ENCODE measurements at regions not wholly inside any gene's neighbourhood (a gene's known extent, or its start where the extent isn't known, plus 50 kb on each side); places are given as distances from the start of the nearest gene placed in this dataset.

GRCh38 chr1:98179151-98179773, 258.4 kb upstream of the DPYD start:
- no peak for DNase-seq
- intact Hi-C loops (cut with micrococcal nuclease), result no loop called here
- Histone ChIP-seq H3K4me1 (ENCODE audit: control insufficient read depth in 1 of 2, insufficient read depth in 2 of 2, low read length in 2 of 2) (no peaks in the 10 kb centered on the region), H3K79me2 (ENCODE audit: insufficient read depth, low read length) (no peaks in the 10 kb centered on the region), H3K36me3 (replicated peaks in 1 of 2; ENCODE audit: control insufficient read depth in 1 of 2, insufficient read depth in 2 of 2, low read length in 2 of 2) (no peaks in the 10 kb centered on the region), H2AFZ (ENCODE audit: insufficient read depth, low read depth, low read length, poor library complexity, severe bottlenecking) (no peak overlapping the region), H3K9me3 (replicated peaks in 1 of 2; ENCODE audit: control insufficient read depth in 1 of 2, insufficient read depth in 1 of 2, low read length in 2 of 2) (no peaks in the 10 kb centered on the region), H3K27ac (ENCODE audit: low read depth in 1 of 2, low read length in 2 of 2) (no peak overlapping the region), H3K27me3 (ENCODE audit: control insufficient read depth in 2 of 2, insufficient read depth in 2 of 2, low read length in 2 of 2) (no peaks in the 10 kb centered on the region), H3K4me3 (replicated peaks in 1 of 3; ENCODE audit: low read depth in 2 of 3, low read length in 3 of 3) (no peak overlapping the region), H3K9ac (ENCODE audit: insufficient read depth, low read length, poor library complexity, severe bottlenecking) (no peak overlapping the region), H4K20me1 (ENCODE audit: insufficient read depth, low read length) (no peaks in the 10 kb centered on the region), H3K4me2 (replicated peaks; ENCODE audit: extremely low read depth, low read length, poor library complexity, severe bottlenecking) (no peak overlapping the region)
- Mint-ChIP-seq H3K4me3 (no peak overlapping the region), H3K36me3 (no peaks in the 10 kb centered on the region), H3K9me3 (no peaks in the 10 kb centered on the region), H3K27me3 (ENCODE audit: low read depth in 3 of 3) (peaks cover 0 to 2% (median 0%) of the 10 kb centered on the region in 3 donors), H3K27ac (no peak overlapping the region), H3K4me1 (peaks cover 3% of the 10 kb centered on the region)
- no peak for TF ChIP-seq CTCF (IDR thresholded peaks at IDR 0.05)
- no CpG with 5 or more reads among the region's 4 CpGs for WGBS (ENCODE audit: insufficient coverage)

- H3K27me3 ChIP-seq (ENCODE audit: control insufficient read depth in 2 of 2, insufficient read depth in 2 of 2, low read length in 2 of 2), result no peaks in the 10 kb centered on the region
- Mint-ChIP-seq H3K4me3 (no peak overlapping the region), H3K27me3 (ENCODE audit: low read depth in 3 of 3) (peaks cover 0 to 2% (median 0%) of the 10 kb centered on the region in 3 donors), H3K36me3 (no peaks in the 10 kb centered on the region), H3K9me3 (no peaks in the 10 kb centered on the region), H3K4me1 (peaks cover 3% of the 10 kb centered on the region), H3K27ac (no peak overlapping the region)
- intact Hi-C loops (cut with micrococcal nuclease), result no loop called here
- no peaks in the 10 kb centered on the region for H3K9me3 ChIP-seq (replicated peaks in 1 of 2; ENCODE audit: control insufficient read depth in 1 of 2, insufficient read depth in 1 of 2, low read length in 2 of 2)
- H3K79me2 ChIP-seq (ENCODE audit: insufficient read depth, low read length), result no peaks in the 10 kb centered on the region
- no peak for DNase-seq
- H3K4me2 ChIP-seq (replicated peaks; ENCODE audit: extremely low read depth, low read length, poor library complexity, severe bottlenecking), result no peak overlapping the region
- no peak overlapping the region for H2AFZ ChIP-seq (ENCODE audit: insufficient read depth, low read depth, low read length, poor library complexity, severe bottlenecking)
- no peak overlapping the region for H3K4me3 ChIP-seq (replicated peaks in 1 of 3; ENCODE audit: low read depth in 2 of 3, low read length in 3 of 3)
- H3K27ac ChIP-seq (ENCODE audit: low read depth in 1 of 2, low read length in 2 of 2), result no peak overlapping the region
- H3K4me1 ChIP-seq (ENCODE audit: control insufficient read depth in 1 of 2, insufficient read depth in 2 of 2, low read length in 2 of 2), result no peaks in the 10 kb centered on the region
- no CpG with 5 or more reads among the region's 2 CpGs for WGBS (ENCODE audit: insufficient coverage)
- no peaks in the 10 kb centered on the region for H3K36me3 ChIP-seq (replicated peaks in 1 of 2; ENCODE audit: control insufficient read depth in 1 of 2, insufficient read depth in 2 of 2, low read length in 2 of 2)
- TF ChIP-seq CTCF (IDR thresholded peaks at IDR 0.05), result no peak
- H4K20me1 ChIP-seq (ENCODE audit: insufficient read depth, low read length), result no peaks in the 10 kb centered on the region
- no peak overlapping the region for H3K9ac ChIP-seq (ENCODE audit: insufficient read depth, low read length, poor library complexity, severe bottlenecking)
Measured at GRCh38 chr1:98177751-98178150, 256.9 kb upstream of the DPYD start.
